Testis (tissue), 2 donors: ENCODE measurements at regions not wholly inside any gene's neighbourhood (a gene's known extent, or its start where the extent isn't known, plus 50 kb on each side); places are given as distances from the start of the nearest gene placed in this dataset.

ENCODE experiments used
- CTCF ChIP-seq, 3 experiments: fragments of 450-650 bp in 2 of 3; fragments of 200-600 bp in 1 of 3; sonication (generic) in 1 of 3; IDR thresholded peaks; one replicate each; pipeline ENCODE4 v1.5.1; 2016 to 2019; ENCODE audit warnings: antibody characterized with exemption in 3 of 3, mild to moderate bottlenecking in 2 of 3, moderate library complexity in 1 of 3
- POLR2A ChIP-seq: fragments of 450-650 bp; IDR thresholded peaks from one replicate; pipeline ENCODE4 v1.6.1; 2017; ENCODE audit warnings: antibody characterized with exemption, mild to moderate bottlenecking, moderate library complexity

DNA sequence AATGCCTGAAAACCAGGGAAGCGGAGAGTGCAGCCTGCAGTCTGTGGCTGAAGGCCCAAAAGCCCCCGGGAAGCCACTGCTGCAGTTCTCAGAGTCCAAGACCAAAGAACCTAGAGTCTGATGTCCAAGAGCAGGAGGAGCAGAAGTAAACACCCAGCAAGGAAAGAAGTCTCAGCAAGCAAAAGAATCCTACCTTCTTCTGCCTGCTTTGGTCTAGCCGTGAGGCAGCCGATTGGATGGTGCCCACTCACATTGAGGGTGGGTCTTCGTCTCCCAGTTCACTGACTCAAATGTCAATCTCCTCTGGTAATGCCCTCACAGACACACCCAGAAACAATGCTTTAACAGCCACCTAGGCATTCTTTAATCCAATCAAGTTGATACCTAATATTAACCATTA, 217.5 kb downstream of the PLA2G4A start:
- TF ChIP-seq POLR2A (no peak), CTCF (IDR thresholded peaks at IDR 0.05) (no peak)
